H1 (cell line): ENCODE measurements at regions not wholly inside any gene's neighbourhood (a gene's known extent, or its start where the extent isn't known, plus 50 kb on each side); places are given as distances from the start of the nearest gene placed in this dataset.

Experiments
- CTCF ChIA-PET: fragments of 300-600 bp; sonication (Branson Sonifier 250); formaldehyde crosslinking; loops from one replicate; lab custom pipeline; 2021; ENCODE audit not compliant: partially characterized antibody; lab: Charles Lee
- POLR2A ChIA-PET: fragments of 300-600 bp; sonication (Branson Sonifier 250); formaldehyde crosslinking; loops from one replicate; lab custom pipeline; 2021; ENCODE audit warnings: inconsistent platforms; ENCODE audit not compliant: partially characterized antibody; lab: Charles Lee
- DNase-seq, 2 experiments: peaks; one replicate each; pipeline versions ENCODE4 v3.0.0 to v3.0.0-alpha.2; 2010 to 2022; ENCODE audit warnings: low spot score in 2 of 2, low read depth in 1 of 2, mixed read lengths in 1 of 2
- FAIRE-seq: peaks from 2 replicates; lab custom pipeline; 2011; peaks lifted over from hg19 to GRCh38; lab: Jason Lieb, UNC
- H2AFZ ChIP-seq: 2 replicates; pipeline ENCODE4 v1.8.1; 2012; ENCODE audit warnings: low read length, inconsistent platforms
- H2AK5ac ChIP-seq: 2 replicates; pipeline ENCODE4 v1.6.1; 2013; ENCODE audit warnings: low read depth, low read length
- H2BK120ac ChIP-seq: replicated peaks from 2 replicates; pipeline ENCODE3; 2013; ENCODE audit warnings: low read depth, low read length, inconsistent platforms
- H2BK12ac ChIP-seq: 2 replicates; pipeline ENCODE4 v1.6.1; 2013; ENCODE audit warnings: low read depth, low read length
- H2BK15ac ChIP-seq: 2 replicates; pipeline ENCODE4 v1.6.1; 2013; ENCODE audit warnings: low read length
- H2BK20ac ChIP-seq: 2 replicates; pipeline ENCODE4 v1.6.1; 2013; ENCODE audit warnings: low read length
- H2BK5ac ChIP-seq: 2 replicates; pipeline ENCODE4 v1.6.1; 2013; ENCODE audit warnings: low read depth, low read length
- H3K14ac ChIP-seq: 2 replicates; pipeline ENCODE4 v1.6.1; 2013; ENCODE audit warnings: inconsistent platforms; ENCODE audit not compliant: insufficient read length
- H3K18ac ChIP-seq: 2 replicates; pipeline ENCODE4 v1.6.1; 2013; ENCODE audit warnings: low read length; ENCODE audit errors: extremely low read depth
- H3K23ac ChIP-seq: 2 replicates; pipeline ENCODE4 v1.6.1; 2013; ENCODE audit warnings: inconsistent platforms; ENCODE audit not compliant: insufficient read length
- H3K23me2 ChIP-seq: 2 replicates; pipeline ENCODE4 v1.6.1; 2013; ENCODE audit warnings: low read depth, low read length
- H3K27ac ChIP-seq: 2 replicates; pipeline ENCODE4 v1.6.1; 2011; ENCODE audit warnings: low read depth, low read length, inconsistent platforms
- H3K27me3 ChIP-seq, 4 experiments: replicated peaks in 1 of 4; 1 replicate in 1 of 4; 2 replicates in 3 of 4; pipeline versions ENCODE4 v1.6.1 to v1.8.1; 2011 to 2013; ENCODE audit warnings: low read length in 3 of 4, mild to moderate bottlenecking in 3 of 4, inconsistent platforms in 2 of 4, mixed read lengths in 2 of 4, moderate library complexity in 1 of 4; ENCODE audit not compliant: control insufficient read depth in 3 of 4, insufficient read depth in 3 of 4; ENCODE audit errors: extremely low read depth in 1 of 4
- H3K36me3 ChIP-seq, 4 experiments: 2 replicates each; pipeline versions ENCODE4 v1.6.1 to v1.8.1; 2011 to 2013; ENCODE audit warnings: mild to moderate bottlenecking in 4 of 4, low read length in 3 of 4, moderate library complexity in 2 of 4, control low read depth in 1 of 4, inconsistent platforms in 1 of 4; ENCODE audit not compliant: insufficient read depth in 4 of 4, control insufficient read depth in 2 of 4
- H3K4ac ChIP-seq: replicated peaks from 2 replicates; pipeline ENCODE3; 2013; ENCODE audit warnings: low read length, low read depth, mixed read lengths, inconsistent platforms; ENCODE audit not compliant: insufficient read length
- H3K4me1 ChIP-seq, 4 experiments: replicated peaks in 1 of 4; 1 replicate in 1 of 4; 2 replicates in 3 of 4; pipeline versions ENCODE4 v1.6.1 to v1.8.1; 2011 to 2013; ENCODE audit warnings: low read length in 3 of 4, inconsistent platforms in 2 of 4, mixed read lengths in 1 of 4; ENCODE audit not compliant: insufficient read depth in 4 of 4, control insufficient read depth in 3 of 4
- H3K4me2 ChIP-seq, 2 experiments: 2 replicates each; pipeline versions ENCODE4 v1.6.1 to v1.8.1; 2011 to 2013; ENCODE audit warnings: low read depth in 2 of 2, low read length in 2 of 2, control low read depth in 1 of 2, inconsistent platforms in 1 of 2, mild to moderate bottlenecking in 1 of 2; ENCODE audit not compliant: insufficient read depth in 1 of 2
- H3K4me3 ChIP-seq, 4 experiments: fragments of 200-600, 300-600 bp in 1 of 4; sonication (generic), shearing (Covaris generic), sonication (Bioruptor Twin) in 1 of 4; 2 replicates each; pipeline versions ENCODE4 v1.5.1 to v1.8.1; 2011 to 2016; ENCODE audit warnings: low read length in 4 of 4, low read depth in 3 of 4, control low read depth in 2 of 4, inconsistent platforms in 2 of 4, mild to moderate bottlenecking in 2 of 4, mixed read lengths in 1 of 4, moderate library complexity in 1 of 4; ENCODE audit not compliant: insufficient read depth in 2 of 4; ENCODE audit errors: extremely low read depth in 1 of 4
- H3K56ac ChIP-seq: replicated peaks from 2 replicates; pipeline ENCODE3; 2013; ENCODE audit warnings: low read depth, mild to moderate bottlenecking, mixed read lengths, low read length, inconsistent platforms; ENCODE audit not compliant: insufficient read length
- H3K79me1 ChIP-seq: 2 replicates; pipeline ENCODE4 v1.6.1; 2013; ENCODE audit warnings: low read depth, low read length, control low read depth
- H3K79me2 ChIP-seq, 2 experiments: 2 replicates each; pipeline versions ENCODE4 v1.6.1 to v1.8.1; 2012 to 2013; ENCODE audit warnings: low read length in 2 of 2, mild to moderate bottlenecking in 2 of 2, inconsistent platforms in 1 of 2; ENCODE audit not compliant: insufficient read depth in 2 of 2, control insufficient read depth in 1 of 2
- H3K9ac ChIP-seq, 4 experiments: replicated peaks in 1 of 4; 1 replicate in 1 of 4; 2 replicates in 3 of 4; pipeline versions ENCODE4 v1.6.1 to v1.8.1; 2011 to 2013; ENCODE audit warnings: low read depth in 3 of 4, low read length in 3 of 4, control low read depth in 2 of 4, mild to moderate bottlenecking in 2 of 4, moderate library complexity in 2 of 4, inconsistent platforms in 1 of 4; ENCODE audit errors: extremely low read depth in 1 of 4
- H3K9me3 ChIP-seq, 2 experiments: 2 replicates each; pipeline versions ENCODE4 v1.6.1 to v1.8.1; 2012 to 2013; ENCODE audit warnings: mild to moderate bottlenecking in 2 of 2, moderate library complexity in 2 of 2, control low read depth in 1 of 2, inconsistent platforms in 1 of 2, low read depth in 1 of 2, low read length in 1 of 2, mixed read lengths in 1 of 2; ENCODE audit not compliant: insufficient read depth in 2 of 2
- H4K20me1 ChIP-seq, 2 experiments: replicated peaks in 1 of 2; 2 replicates each; pipeline versions ENCODE3 to v1.8.1; 2011 to 2013; ENCODE audit warnings: inconsistent platforms in 2 of 2, low read length in 2 of 2, mild to moderate bottlenecking in 1 of 2; ENCODE audit not compliant: insufficient read depth in 2 of 2, control insufficient read depth in 1 of 2
- H4K5ac ChIP-seq: 2 replicates; pipeline ENCODE4 v1.6.1; 2013; ENCODE audit warnings: low read length, low read depth, mixed read lengths, inconsistent platforms; ENCODE audit not compliant: insufficient read length
- H4K8ac ChIP-seq: 2 replicates; pipeline ENCODE4 v1.8.0; 2013; ENCODE audit warnings: mild to moderate bottlenecking, moderate library complexity, low read length, inconsistent platforms; ENCODE audit not compliant: insufficient read depth; ENCODE audit errors: extremely low read depth
- H4K91ac ChIP-seq: replicated peaks from 2 replicates; pipeline ENCODE3; 2013; ENCODE audit warnings: low read length, mixed read lengths, inconsistent platforms; ENCODE audit not compliant: insufficient read length
- BCL11A ChIP-seq, 2 experiments: IDR thresholded peaks; one replicate each; pipeline ENCODE4 v1.6.1; 2011; ENCODE audit warnings: low read depth in 2 of 2, low read length in 2 of 2, mild to moderate bottlenecking in 2 of 2
- CHD1 ChIP-seq: IDR thresholded peaks from 2 replicates; pipeline ENCODE4 v1.6.1; 2012; ENCODE audit warnings: low read depth, low read length, improper control_type of control experiment
- CHD2 ChIP-seq: IDR thresholded peaks from 2 replicates; pipeline ENCODE4 v1.6.1; 2012; ENCODE audit warnings: low read length, improper control_type of control experiment
- CTBP2 ChIP-seq: IDR thresholded peaks from 2 replicates; pipeline ENCODE4 v1.7.0; 2011; ENCODE audit warnings: borderline replicate concordance, mild to moderate bottlenecking, moderate library complexity, mixed read lengths, low read length; ENCODE audit not compliant: insufficient read depth, insufficient read length
- EP300 ChIP-seq, 2 experiments: IDR thresholded peaks; 1 replicate in 1 of 2; 2 replicates in 1 of 2; pipeline ENCODE4 v1.6.1; 2011 to 2012; ENCODE audit warnings: low read depth in 2 of 2, low read length in 2 of 2, mild to moderate bottlenecking in 2 of 2, borderline replicate concordance in 1 of 2, inconsistent platforms in 1 of 2, moderate library complexity in 1 of 2
- GABPA ChIP-seq: IDR thresholded peaks from 2 replicates; pipeline ENCODE4 v1.6.1; 2011; ENCODE audit warnings: mild to moderate bottlenecking, low read length, moderate library complexity, borderline replicate concordance; ENCODE audit not compliant: insufficient read depth
- JUN ChIP-seq: IDR thresholded peaks from 2 replicates; pipeline ENCODE4 v1.6.1; 2011; ENCODE audit warnings: low read depth, mild to moderate bottlenecking, improper control_type of control experiment, low read length
- MAFK ChIP-seq: IDR thresholded peaks from 2 replicates; pipeline ENCODE4 v1.6.1; 2012; ENCODE audit warnings: low read depth, mild to moderate bottlenecking, improper control_type of control experiment, low read length
- SAP30 ChIP-seq: fragments of 300-600 bp; sonication (generic); IDR thresholded peaks from 2 replicates; pipeline ENCODE4 v1.7.1; 2012; ENCODE audit warnings: low read length, moderate library complexity, mild to moderate bottlenecking, inconsistent platforms; ENCODE audit not compliant: insufficient read depth, insufficient replicate concordance
- TAF1 ChIP-seq: IDR thresholded peaks from 2 replicates; pipeline ENCODE4 v1.6.1; 2011; ENCODE audit warnings: mild to moderate bottlenecking, low read depth, low read length
- TBP ChIP-seq: IDR thresholded peaks from 2 replicates; pipeline ENCODE4 v1.6.1; 2011; ENCODE audit warnings: low read depth, low read length, improper control_type of control experiment
- YY1 ChIP-seq: IDR thresholded peaks from 2 replicates; pipeline ENCODE4 v1.6.1; 2011; ENCODE audit warnings: low read depth, mild to moderate bottlenecking, low read length
- WGBS, 2 experiments: shearing (Covaris generic) in 1 of 2; methylation state at CpG; one replicate each; pipeline versions ENCODE4 v1.1.6 to v1.1.7; 2013 to 2015; ENCODE audit warnings: low lambda C conversion rate in 2 of 2, mixed read lengths in 2 of 2, inconsistent platforms in 1 of 2, low coverage in 1 of 2, missing lambda C conversion rate in 1 of 2; ENCODE audit not compliant: insufficient replicate concordance in 2 of 2, insufficient coverage in 1 of 2, insufficient read length in 1 of 2; ENCODE audit errors: extremely low coverage in 1 of 2, missing lambda C conversion rate in 1 of 2; 5-methylcytosine and 5-hydroxymethylcytosine counted together
- TF ChIP-seq, protein P1 (sequence below): IDR thresholded peaks from 2 replicates; pipeline ENCODE4 v1.6.1; 2012; ENCODE audit warnings: inconsistent platforms
- TF ChIP-seq, protein P2 (sequence below): IDR thresholded peaks from 2 replicates; pipeline ENCODE4 v1.6.1; 2011; ENCODE audit warnings: low read depth, mild to moderate bottlenecking, low read length; ENCODE audit not compliant: insufficient read depth

DNA sequence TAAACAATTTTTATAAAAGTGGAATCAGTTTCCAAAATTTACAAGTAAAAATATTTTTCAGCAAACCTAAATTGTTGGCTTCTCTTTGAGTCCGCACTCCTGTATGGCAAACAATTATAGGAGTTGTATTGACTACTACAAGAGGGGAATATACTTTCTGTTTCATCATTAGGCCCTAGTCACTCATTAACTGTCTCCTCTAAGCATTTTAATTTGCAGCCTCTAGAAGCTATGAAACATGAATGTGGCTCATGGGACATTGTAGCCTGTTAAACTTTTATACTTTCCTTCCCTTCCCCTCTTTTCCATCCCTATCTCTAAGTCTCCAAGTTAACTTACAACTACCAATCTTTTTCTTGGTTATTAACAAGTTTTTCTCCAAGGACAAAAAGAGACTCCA, 58.9 kb upstream of the CBLB start:
- no peak overlapping the region for H4K91ac ChIP-seq
- no peak overlapping the region for H3K14ac ChIP-seq
- peaks cover 0 to 3% (median 1%) of the 10 kb centered on the region in 4 experiments; a peak in 2 of 7 replicates for H3K4me1 ChIP-seq
- no peak overlapping the region for H3K4me3 ChIP-seq
- TF ChIP-seq YY1 (no peak), MAFK (no peak), GABPA (no peak), CHD1 (no peak), CHD2 (no peak), EP300 (IDR thresholded peaks at IDR 0.05; ENCODE audit: borderline replicate concordance in 1 of 2, low read depth in 2 of 2, low read length in 2 of 2) (no peak), SAP30 (no peak), TAF1 (no peak), BCL11A (IDR thresholded peaks at IDR 0.05; ENCODE audit: low read depth in 2 of 2, low read length in 2 of 2) (no peak), JUN (no peak), CTBP2 (no peak), TBP (no peak)
- TF ChIP-seq, protein P1, sequence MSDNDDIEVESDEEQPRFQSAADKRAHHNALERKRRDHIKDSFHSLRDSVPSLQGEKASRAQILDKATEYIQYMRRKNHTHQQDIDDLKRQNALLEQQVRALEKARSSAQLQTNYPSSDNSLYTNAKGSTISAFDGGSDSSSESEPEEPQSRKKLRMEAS: no peak
- TF ChIP-seq, protein P2, sequence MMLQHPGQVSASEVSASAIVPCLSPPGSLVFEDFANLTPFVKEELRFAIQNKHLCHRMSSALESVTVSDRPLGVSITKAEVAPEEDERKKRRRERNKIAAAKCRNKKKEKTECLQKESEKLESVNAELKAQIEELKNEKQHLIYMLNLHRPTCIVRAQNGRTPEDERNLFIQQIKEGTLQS: no peak
- H2BK5ac ChIP-seq: no peak overlapping the region
- 91% methylated on average over 1 of the region's 1 CpG; no CpG with 5 or more reads in 1 of the 2 experiments for WGBS, 2 experiments
- no peak overlapping the region for H3K18ac ChIP-seq
- H4K5ac ChIP-seq: no peak overlapping the region
- no peak overlapping the region for H3K4ac ChIP-seq
- CTCF ChIA-PET: no interaction called here
- H3K79me2 ChIP-seq: no peaks in the 10 kb centered on the region
- H2BK20ac ChIP-seq: no peak overlapping the region
- H3K9me3 ChIP-seq: no peaks in the 10 kb centered on the region
- no peak overlapping the region for H3K56ac ChIP-seq
- H2AFZ ChIP-seq: no peak overlapping the region
- POLR2A ChIA-PET: no interaction called here
- H3K4me2 ChIP-seq: no peak overlapping the region
- no peaks in the 10 kb centered on the region for H3K36me3 ChIP-seq
- DNase-seq (no peak), FAIRE-seq (no peak)
- H3K27ac ChIP-seq: no peak overlapping the region
- H4K20me1 ChIP-seq: no peaks in the 10 kb centered on the region
- no peaks in the 10 kb centered on the region; the same call in 1 of the 2 replicates for H3K23me2 ChIP-seq
- H2AK5ac ChIP-seq: no peak overlapping the region
- H3K79me1 ChIP-seq: no peaks in the 10 kb centered on the region
- H3K27me3 ChIP-seq: no peaks in the 10 kb centered on the region
- no peak overlapping the region for H3K9ac ChIP-seq
- no peak overlapping the region for H2BK12ac ChIP-seq
- no peak overlapping the region for H4K8ac ChIP-seq
- H2BK15ac ChIP-seq: no peak overlapping the region
- no peak overlapping the region for H2BK120ac ChIP-seq
- no peak overlapping the region for H3K23ac ChIP-seq
